HEK293T (cell line): ENCODE measurements at regions not wholly inside any gene's neighbourhood (a gene's known extent, or its start where the extent isn't known, plus 50 kb on each side); places are given as distances from the start of the nearest gene placed in this dataset.

Experiments
- ARNT ChIP-seq: fragments of 450-650 bp; IDR thresholded peaks from 2 replicates; pipeline ENCODE4 v1.6.1; 2017; ENCODE audit warnings: mild to moderate bottlenecking
- BHLHE40 ChIP-seq: fragments of 450-650 bp; IDR thresholded peaks from 2 replicates; pipeline ENCODE4 v1.6.1; 2016; ENCODE audit warnings: mild to moderate bottlenecking, moderate library complexity, borderline replicate concordance
- ELF4 ChIP-seq: fragments of 450-650 bp; IDR thresholded peaks from 2 replicates; pipeline ENCODE4 v1.6.1; 2017; ENCODE audit warnings: antibody characterized with exemption
- FOXA1 ChIP-seq: fragments of 450-650 bp; IDR thresholded peaks from 2 replicates; pipeline ENCODE4 v1.6.1; 2016; ENCODE audit warnings: mild to moderate bottlenecking
- FOXK2 ChIP-seq: fragments of 450-650 bp; IDR thresholded peaks from 2 replicates; pipeline ENCODE4 v1.6.1; 2016; ENCODE audit warnings: mild to moderate bottlenecking
- HDGF ChIP-seq: fragments of 450-650 bp; IDR thresholded peaks from 2 replicates; pipeline ENCODE4 v1.6.1; 2017; ENCODE audit warnings: antibody characterized with exemption, borderline replicate concordance
- L3MBTL2 ChIP-seq: fragments of 450-650 bp; conservative IDR thresholded peaks from 2 replicates; pipeline ENCODE4 v1.6.1; 2016; ENCODE audit warnings: mild to moderate bottlenecking
- TARDBP ChIP-seq: fragments of 450-650 bp; IDR thresholded peaks from 2 replicates; pipeline ENCODE4 v1.6.1; 2016
- ZNF384 ChIP-seq: fragments of 450-650 bp; IDR thresholded peaks from 2 replicates; pipeline ENCODE4 v1.6.1; 2016
- TF ChIP-seq, protein P1 (sequence below): fragments of 450-650 bp; IDR thresholded peaks from 2 replicates; pipeline ENCODE4 v1.6.1; 2016

DNA sequence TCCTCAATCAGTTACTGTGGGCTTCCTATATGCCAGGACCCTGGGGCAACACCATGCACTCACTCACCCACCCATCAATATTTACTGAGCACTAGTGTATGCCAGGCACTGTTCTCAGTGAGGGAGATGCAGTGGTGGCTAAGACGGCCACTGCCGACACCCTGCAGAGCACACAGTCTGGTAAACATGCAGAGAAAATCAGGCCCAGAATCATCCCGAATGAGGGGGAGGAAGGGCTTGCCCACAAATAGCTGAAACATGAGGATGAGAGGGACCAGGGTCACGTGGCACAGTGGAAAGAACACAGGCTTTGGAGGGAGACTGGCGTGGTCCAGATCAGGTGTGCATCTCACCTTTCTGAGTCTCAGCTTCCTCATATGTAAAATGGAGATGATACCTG lies 89.2 kb upstream of the IGSF21 start:
- no peak for TF ChIP-seq ARNT
- TF ChIP-seq ELF4, result no peak
- TF ChIP-seq BHLHE40, result no peak
- no peak for TF ChIP-seq FOXK2
- TF ChIP-seq HDGF, result no peak
- no peak for TF ChIP-seq ZNF384
- TF ChIP-seq FOXA1, result no peak
- TF ChIP-seq, protein P1, sequence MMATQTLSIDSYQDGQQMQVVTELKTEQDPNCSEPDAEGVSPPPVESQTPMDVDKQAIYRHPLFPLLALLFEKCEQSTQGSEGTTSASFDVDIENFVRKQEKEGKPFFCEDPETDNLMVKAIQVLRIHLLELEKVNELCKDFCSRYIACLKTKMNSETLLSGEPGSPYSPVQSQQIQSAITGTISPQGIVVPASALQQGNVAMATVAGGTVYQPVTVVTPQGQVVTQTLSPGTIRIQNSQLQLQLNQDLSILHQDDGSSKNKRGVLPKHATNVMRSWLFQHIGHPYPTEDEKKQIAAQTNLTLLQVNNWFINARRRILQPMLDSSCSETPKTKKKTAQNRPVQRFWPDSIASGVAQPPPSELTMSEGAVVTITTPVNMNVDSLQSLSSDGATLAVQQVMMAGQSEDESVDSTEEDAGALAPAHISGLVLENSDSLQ, result no peak
- TF ChIP-seq TARDBP, result no peak
- TF ChIP-seq L3MBTL2, result no peak
